Liver (tissue), 7 donors: ENCODE measurements at regions not wholly inside any gene's neighbourhood (a gene's known extent, or its start where the extent isn't known, plus 50 kb on each side); places are given as distances from the start of the nearest gene placed in this dataset.

Source experiments
- DNase-seq: peaks from one replicate; pipeline ENCODE4 v3.0.0-alpha.2; 2017; ENCODE audit warnings: low spot score
- H3K27ac ChIP-seq, 2 donors: one replicate each; pipeline ENCODE4 v1.7.0; 2013; ENCODE audit warnings: inconsistent platforms in 2 of 2, low read length in 2 of 2, control low read depth in 1 of 2, low read depth in 1 of 2, mild to moderate bottlenecking in 1 of 2
- H3K27me3 ChIP-seq, 4 donors: one replicate each; pipeline versions ENCODE4 v1.6.1 to v1.7.0; 2013; ENCODE audit warnings: low read length in 3 of 4, inconsistent platforms in 1 of 4, mild to moderate bottlenecking in 1 of 4, moderate library complexity in 1 of 4; ENCODE audit not compliant: control insufficient read depth in 4 of 4, insufficient read depth in 4 of 4
- H3K36me3 ChIP-seq, 4 donors: one replicate each; pipeline versions ENCODE4 v1.6.1 to v1.7.0; 2013; ENCODE audit warnings: low read length in 3 of 4, mild to moderate bottlenecking in 3 of 4, low read depth in 1 of 4, moderate library complexity in 1 of 4; ENCODE audit not compliant: control insufficient read depth in 4 of 4, insufficient read depth in 3 of 4
- H3K4me1 ChIP-seq, 4 donors: one replicate each; pipeline versions ENCODE4 v1.6.1 to v1.7.0; 2013; ENCODE audit warnings: low read length in 3 of 4, mild to moderate bottlenecking in 3 of 4, moderate library complexity in 1 of 4; ENCODE audit not compliant: control insufficient read depth in 4 of 4, insufficient read depth in 4 of 4
- H3K4me3 ChIP-seq, 3 donors: one replicate each; pipeline versions ENCODE4 v1.6.1 to v1.7.0; 2013; ENCODE audit warnings: low read length in 3 of 3, control low read depth in 1 of 3, low read depth in 1 of 3, mild to moderate bottlenecking in 1 of 3
- H3K9ac ChIP-seq, 2 donors: one replicate each; pipeline ENCODE4 v1.7.0; 2013; ENCODE audit warnings: low read length in 2 of 2, mild to moderate bottlenecking in 2 of 2, moderate library complexity in 2 of 2, control low read depth in 1 of 2, low read depth in 1 of 2
- H3K9me3 ChIP-seq, 4 donors: one replicate each; pipeline versions ENCODE4 v1.6.1 to v1.7.0; 2013; ENCODE audit warnings: low read length in 3 of 4; ENCODE audit not compliant: control insufficient read depth in 4 of 4
- EGR1 ChIP-seq, 2 donors: IDR thresholded peaks; 2 replicates each; pipeline ENCODE4 v1.6.1; 2016 to 2018; ENCODE audit warnings: antibody characterized with exemption in 2 of 2, low read depth in 2 of 2
- FOXA1 ChIP-seq: IDR thresholded peaks from 2 replicates; pipeline ENCODE4 v1.6.1; 2016; ENCODE audit warnings: antibody characterized with exemption
- FOXA2 ChIP-seq: IDR thresholded peaks from 2 replicates; pipeline ENCODE4 v1.6.1; 2016; ENCODE audit warnings: antibody characterized with exemption
- GABPA ChIP-seq, 2 donors: IDR thresholded peaks in 1 of 2; conservative IDR thresholded peaks in 1 of 2; 2 replicates each; pipeline ENCODE4 v1.6.1; 2016; ENCODE audit warnings: antibody characterized with exemption in 2 of 2, mild to moderate bottlenecking in 1 of 2, moderate library complexity in 1 of 2
- HNF4A ChIP-seq, 2 donors: conservative IDR thresholded peaks; 2 replicates each; pipeline ENCODE4 v1.6.1; 2016; ENCODE audit warnings: antibody characterized with exemption in 2 of 2, mild to moderate bottlenecking in 2 of 2
- JUND ChIP-seq, 2 donors: IDR thresholded peaks; 2 replicates each; pipeline ENCODE4 v1.6.1; 2016; ENCODE audit warnings: antibody characterized with exemption in 2 of 2
- NR2F2 ChIP-seq: IDR thresholded peaks from 2 replicates; pipeline ENCODE4 v1.6.1; 2016; ENCODE audit warnings: antibody characterized with exemption
- RAD21 ChIP-seq, 2 donors: IDR thresholded peaks; 2 replicates each; pipeline ENCODE4 v1.6.1; 2016; ENCODE audit warnings: antibody characterized with exemption in 2 of 2, mild to moderate bottlenecking in 2 of 2
- SP1 ChIP-seq: IDR thresholded peaks from 2 replicates; pipeline ENCODE4 v1.6.1; 2018; ENCODE audit warnings: antibody characterized with exemption, mild to moderate bottlenecking
- TAF1 ChIP-seq: conservative IDR thresholded peaks from 2 replicates; pipeline ENCODE4 v1.6.1; 2016; ENCODE audit warnings: antibody characterized with exemption, mild to moderate bottlenecking
- YY1 ChIP-seq: IDR thresholded peaks from 2 replicates; pipeline ENCODE4 v1.6.1; 2016; ENCODE audit warnings: antibody characterized with exemption, mild to moderate bottlenecking
- WGBS: extraction: QIAGEN DNeasy Blood & Tissue Kit; methylation state at CpG from one replicate; pipeline ENCODE4 v1.1.7; 2013; 5-methylcytosine and 5-hydroxymethylcytosine counted together
- TF ChIP-seq, protein P1 (sequence below): IDR thresholded peaks from 2 replicates; pipeline ENCODE4 v1.6.1; 2016; ENCODE audit warnings: antibody characterized with exemption, mild to moderate bottlenecking
- TF ChIP-seq, protein P2 (sequence below): IDR thresholded peaks from 2 replicates; pipeline ENCODE4 v1.6.1; 2016; ENCODE audit warnings: antibody characterized with exemption
- TF ChIP-seq, protein P3 (sequence below): IDR thresholded peaks from 2 replicates; pipeline ENCODE4 v1.6.1; 2016; ENCODE audit warnings: antibody characterized with exemption
- TF ChIP-seq, protein P4 (sequence below): IDR thresholded peaks from 2 replicates; pipeline ENCODE4 v1.6.1; 2016; ENCODE audit warnings: antibody characterized with exemption
- donor health status: healthy.
- donor health status: healthy.
- donor health status: healthy.
- donor health status: healthy.

DNA sequence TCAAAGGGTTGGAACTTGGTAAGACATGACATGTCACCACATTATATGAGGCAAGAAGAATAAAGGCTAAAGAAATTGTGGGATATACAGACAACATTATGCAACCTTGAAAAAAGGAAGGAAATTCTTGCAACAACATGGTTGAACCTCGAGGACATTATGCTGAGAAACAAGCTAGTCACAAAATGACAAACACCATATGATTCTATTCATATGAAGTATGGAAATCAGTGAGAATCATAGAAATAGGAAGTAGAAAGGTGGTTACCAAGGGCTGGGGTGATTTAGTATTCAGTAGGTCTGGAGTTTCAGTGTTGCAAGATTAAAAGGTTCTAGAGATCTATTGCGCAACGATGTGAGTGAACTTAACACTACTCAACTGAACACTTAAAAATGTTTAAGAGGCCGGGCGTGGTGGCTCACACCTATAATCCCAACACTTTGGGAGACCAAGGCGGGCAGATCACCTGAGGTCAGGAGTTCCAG is 126.9 kb upstream of the TBX20 start:
- Histone ChIP-seq H3K4me1 (no peaks in the 10 kb centered on the region), H3K9me3 (no peaks in the 10 kb centered on the region), H3K27ac (no peak overlapping the region), H3K4me3 (no peak overlapping the region), H3K9ac (no peak overlapping the region), H3K36me3 (no peaks in the 10 kb centered on the region), H3K27me3 (no peaks in the 10 kb centered on the region)
- TF ChIP-seq HNF4A (conservative IDR thresholded peaks at IDR 0.05) (no peak), SP1 (no peak), NR2F2 (no peak), TAF1 (no peak), YY1 (no peak), GABPA (IDR thresholded peaks at IDR 0.05 in 1 of 2, conservative IDR thresholded peaks at IDR 0.05 in 1 of 2) (no peak), FOXA1 (no peak), RAD21 (IDR thresholded peaks at IDR 0.05) (no peak), FOXA2 (no peak), JUND (IDR thresholded peaks at IDR 0.05) (no peak), EGR1 (IDR thresholded peaks at IDR 0.05; ENCODE audit: low read depth in 2 of 2) (no peak)
- TF ChIP-seq, protein P1, sequence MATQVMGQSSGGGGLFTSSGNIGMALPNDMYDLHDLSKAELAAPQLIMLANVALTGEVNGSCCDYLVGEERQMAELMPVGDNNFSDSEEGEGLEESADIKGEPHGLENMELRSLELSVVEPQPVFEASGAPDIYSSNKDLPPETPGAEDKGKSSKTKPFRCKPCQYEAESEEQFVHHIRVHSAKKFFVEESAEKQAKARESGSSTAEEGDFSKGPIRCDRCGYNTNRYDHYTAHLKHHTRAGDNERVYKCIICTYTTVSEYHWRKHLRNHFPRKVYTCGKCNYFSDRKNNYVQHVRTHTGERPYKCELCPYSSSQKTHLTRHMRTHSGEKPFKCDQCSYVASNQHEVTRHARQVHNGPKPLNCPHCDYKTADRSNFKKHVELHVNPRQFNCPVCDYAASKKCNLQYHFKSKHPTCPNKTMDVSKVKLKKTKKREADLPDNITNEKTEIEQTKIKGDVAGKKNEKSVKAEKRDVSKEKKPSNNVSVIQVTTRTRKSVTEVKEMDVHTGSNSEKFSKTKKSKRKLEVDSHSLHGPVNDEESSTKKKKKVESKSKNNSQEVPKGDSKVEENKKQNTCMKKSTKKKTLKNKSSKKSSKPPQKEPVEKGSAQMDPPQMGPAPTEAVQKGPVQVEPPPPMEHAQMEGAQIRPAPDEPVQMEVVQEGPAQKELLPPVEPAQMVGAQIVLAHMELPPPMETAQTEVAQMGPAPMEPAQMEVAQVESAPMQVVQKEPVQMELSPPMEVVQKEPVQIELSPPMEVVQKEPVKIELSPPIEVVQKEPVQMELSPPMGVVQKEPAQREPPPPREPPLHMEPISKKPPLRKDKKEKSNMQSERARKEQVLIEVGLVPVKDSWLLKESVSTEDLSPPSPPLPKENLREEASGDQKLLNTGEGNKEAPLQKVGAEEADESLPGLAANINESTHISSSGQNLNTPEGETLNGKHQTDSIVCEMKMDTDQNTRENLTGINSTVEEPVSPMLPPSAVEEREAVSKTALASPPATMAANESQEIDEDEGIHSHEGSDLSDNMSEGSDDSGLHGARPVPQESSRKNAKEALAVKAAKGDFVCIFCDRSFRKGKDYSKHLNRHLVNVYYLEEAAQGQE = no peak
- TF ChIP-seq, protein P2, sequence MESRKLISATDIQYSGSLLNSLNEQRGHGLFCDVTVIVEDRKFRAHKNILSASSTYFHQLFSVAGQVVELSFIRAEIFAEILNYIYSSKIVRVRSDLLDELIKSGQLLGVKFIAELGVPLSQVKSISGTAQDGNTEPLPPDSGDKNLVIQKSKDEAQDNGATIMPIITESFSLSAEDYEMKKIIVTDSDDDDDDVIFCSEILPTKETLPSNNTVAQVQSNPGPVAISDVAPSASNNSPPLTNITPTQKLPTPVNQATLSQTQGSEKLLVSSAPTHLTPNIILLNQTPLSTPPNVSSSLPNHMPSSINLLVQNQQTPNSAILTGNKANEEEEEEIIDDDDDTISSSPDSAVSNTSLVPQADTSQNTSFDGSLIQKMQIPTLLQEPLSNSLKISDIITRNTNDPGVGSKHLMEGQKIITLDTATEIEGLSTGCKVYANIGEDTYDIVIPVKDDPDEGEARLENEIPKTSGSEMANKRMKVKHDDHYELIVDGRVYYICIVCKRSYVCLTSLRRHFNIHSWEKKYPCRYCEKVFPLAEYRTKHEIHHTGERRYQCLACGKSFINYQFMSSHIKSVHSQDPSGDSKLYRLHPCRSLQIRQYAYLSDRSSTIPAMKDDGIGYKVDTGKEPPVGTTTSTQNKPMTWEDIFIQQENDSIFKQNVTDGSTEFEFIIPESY = no peak
- TF ChIP-seq, protein P3, sequence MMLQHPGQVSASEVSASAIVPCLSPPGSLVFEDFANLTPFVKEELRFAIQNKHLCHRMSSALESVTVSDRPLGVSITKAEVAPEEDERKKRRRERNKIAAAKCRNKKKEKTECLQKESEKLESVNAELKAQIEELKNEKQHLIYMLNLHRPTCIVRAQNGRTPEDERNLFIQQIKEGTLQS = no peak
- 84% methylated on average over 6 of the region's 6 CpGs for WGBS
- DNase-seq = no peak

DNA sequence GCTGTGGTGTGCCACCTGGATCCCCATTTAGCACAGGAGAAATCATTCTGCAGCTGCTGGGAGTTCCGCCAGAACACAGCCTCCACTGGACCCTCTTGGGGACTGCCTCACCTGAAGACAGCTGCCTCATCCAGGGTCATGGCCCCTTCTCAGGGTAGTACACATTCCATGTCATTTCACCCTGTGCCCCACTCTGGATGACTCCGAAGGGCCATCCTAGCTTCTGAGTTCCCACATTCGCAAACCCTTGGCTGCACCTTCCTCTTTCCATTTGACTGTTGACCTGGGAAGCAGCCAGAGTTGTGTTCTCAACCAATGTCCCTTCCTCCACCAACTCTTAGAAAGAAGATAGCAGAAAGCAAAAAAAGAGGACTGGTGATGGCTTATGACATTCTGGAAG is 125.6 kb upstream of the TBX20 start:
- Histone ChIP-seq H3K9ac (no peak overlapping the region), H3K4me1 (no peaks in the 10 kb centered on the region), H3K9me3 (no peaks in the 10 kb centered on the region), H3K27ac (no peak overlapping the region), H3K4me3 (no peak overlapping the region), H3K27me3 (no peaks in the 10 kb centered on the region), H3K36me3 (no peaks in the 10 kb centered on the region)
- WGBS = 88% methylated on average over 3 of the region's 3 CpGs
- no peak for DNase-seq
- TF ChIP-seq, protein P1 = no peak
- TF ChIP-seq, protein P2 = no peak
- TF ChIP-seq RAD21 (IDR thresholded peaks at IDR 0.05) (no peak), HNF4A (conservative IDR thresholded peaks at IDR 0.05) (no peak), NR2F2 (no peak), SP1 (no peak), FOXA2 (no peak), GABPA (IDR thresholded peaks at IDR 0.05 in 1 of 2, conservative IDR thresholded peaks at IDR 0.05 in 1 of 2) (no peak), YY1 (no peak)
- TF ChIP-seq, protein P3 = no peak
- TF ChIP-seq, protein P4, sequence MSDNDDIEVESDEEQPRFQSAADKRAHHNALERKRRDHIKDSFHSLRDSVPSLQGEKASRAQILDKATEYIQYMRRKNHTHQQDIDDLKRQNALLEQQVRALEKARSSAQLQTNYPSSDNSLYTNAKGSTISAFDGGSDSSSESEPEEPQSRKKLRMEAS = no peak
